ENCODE measurements at regions not wholly inside any gene's neighbourhood (a gene's known extent, or its start where the extent isn't known, plus 50 kb on each side); places are given as distances from the start of the nearest gene placed in this dataset.
"Not testable (repeated sequence)": the region's sequence is repeated elsewhere in the genome, so short reads cannot be mapped to it uniquely, and the experiment has no call there.

- DNase-seq (ENCODE audit: low spot score): no peak
Measured at GRCh38 chrX:139026811-139027210, 315.3 kb upstream of the FGF13 start.

- DNase-seq (ENCODE audit: low spot score): no peak
Measured at GRCh38 chrX:139026406-139026805, 314.9 kb upstream of the FGF13 start.

GRCh38 chrX:139025816-139026215 is 314.3 kb upstream of the FGF13 start:
- DNase-seq (ENCODE audit: low spot score): no peak

GRCh38 chrX:139023531-139023930 is 312.0 kb upstream of the FGF13 start:
- no peak for DNase-seq (ENCODE audit: low spot score)

- no peak for DNase-seq (ENCODE audit: low spot score)
Measured at GRCh38 chrX:139020801-139021200, 309.3 kb upstream of the FGF13 start.

GRCh38 chrX:139018436-139018835 is 306.9 kb upstream of the FGF13 start:
- no peak for DNase-seq (ENCODE audit: low spot score)

GRCh38 chrX:139015627-139016026 is 304.1 kb upstream of the FGF13 start:
- no peak for DNase-seq (ENCODE audit: low spot score)

GRCh38 chrX:139008185-139008584 is 296.7 kb upstream of the FGF13 start:
- DNase-seq (ENCODE audit: low spot score): no peak

GRCh38 chrX:139003856-139004527 is 292.5 kb upstream of the FGF13 start:
- not testable (repeated sequence) for DNase-seq (ENCODE audit: low spot score)

GRCh38 chrX:139002319-139002718 is 290.8 kb upstream of the FGF13 start:
- no peak for DNase-seq (ENCODE audit: low spot score)

- no peak for DNase-seq (ENCODE audit: low spot score)
Measured at GRCh38 chrX:138996268-138996667, 284.8 kb upstream of the FGF13 start.

- no peak for DNase-seq (ENCODE audit: low spot score)
Measured at GRCh38 chrX:138995458-138995857, 283.9 kb upstream of the FGF13 start.

GRCh38 chrX:138990425-138990824 is 278.9 kb upstream of the FGF13 start:
- DNase-seq (ENCODE audit: low spot score): not testable (repeated sequence)

GRCh38 chrX:138986866-138987265 is 275.3 kb upstream of the FGF13 start:
- DNase-seq (ENCODE audit: low spot score): no peak

- DNase-seq (ENCODE audit: low spot score): no peak
Measured at GRCh38 chrX:138986235-138986634, 274.7 kb upstream of the FGF13 start.

- no peak for DNase-seq (ENCODE audit: low spot score)
Measured at GRCh38 chrX:138982365-138982764, 270.8 kb upstream of the FGF13 start.

- no peak for DNase-seq (ENCODE audit: low spot score)
Measured at GRCh38 chrX:138964501-138964900, 253.0 kb upstream of the FGF13 start.

GRCh38 chrX:138962419-138962818 is 250.9 kb upstream of the FGF13 start:
- DNase-seq (ENCODE audit: low spot score): not testable (repeated sequence)

- DNase-seq (ENCODE audit: low spot score): no peak
Measured at GRCh38 chrX:138954976-138955375, 243.5 kb upstream of the FGF13 start.

- no peak for DNase-seq (ENCODE audit: low spot score)
Measured at GRCh38 chrX:138946926-138947325, 235.4 kb upstream of the FGF13 start.

- DNase-seq (ENCODE audit: low spot score): no peak
Measured at GRCh38 chrX:138945219-138945618, 233.7 kb upstream of the FGF13 start.

- DNase-seq (ENCODE audit: low spot score): no peak
Measured at GRCh38 chrX:138939038-138939437, 227.5 kb upstream of the FGF13 start.

GRCh38 chrX:138938003-138938402 is 226.5 kb upstream of the FGF13 start:
- no peak for DNase-seq (ENCODE audit: low spot score)

- no peak for DNase-seq (ENCODE audit: low spot score)
Measured at GRCh38 chrX:138931212-138931611, 219.7 kb upstream of the FGF13 start.

GRCh38 chrX:138930583-138930945 is 219.0 kb upstream of the FGF13 start:
- no peak for DNase-seq (ENCODE audit: low spot score)

Data from Ammon's horn (tissue), 1 donor.